GM12878 (cell line): ENCODE measurements at regions not wholly inside any gene's neighbourhood (a gene's known extent, or its start where the extent isn't known, plus 50 kb on each side); places are given as distances from the start of the nearest gene placed in this dataset.

Experiments used
- ATAC-seq: fragments of 200-7000 bp; cut with Tn5 transposase; 3 replicates; pipeline ENCODE4 v1.9.1; 2020; ENCODE audit warnings: mild to moderate bottlenecking, moderate library complexity
- BruUV-seq: library from RNA; stranded (reverse); fragments of 400-500 nt; replicated peaks from 2 replicates; lab custom pipeline; 2021; lab: Mats Ljungman, UMichigan
- CTCF ChIA-PET: fragments of 300-600 bp; sonication (Branson Sonifier 250); formaldehyde crosslinking; extraction: SDS; loops from one replicate; lab custom pipeline; 2021; ENCODE audit warnings: inconsistent platforms; lab: Yijun Ruan, JAX
- POLR2A ChIA-PET: fragments of 350-600 bp; formaldehyde crosslinking; extraction: SDS; loops from one replicate; lab custom pipeline; 2021; ENCODE audit warnings: inconsistent platforms; lab: Charles Lee
- RAD21 ChIA-PET: fragments of 300-600 bp; sonication (Branson Sonifier 250); formaldehyde crosslinking; loops from one replicate; lab custom pipeline; 2023; ENCODE audit warnings: antibody characterized with exemption; ENCODE audit not compliant: unreplicated experiment; lab: Charles Lee
- SMC1A ChIA-PET: fragments of 300-600 bp; sonication (Branson Sonifier 250); formaldehyde crosslinking; loops from one replicate; lab custom pipeline; 2023; ENCODE audit not compliant: unreplicated experiment, uncharacterized antibody; lab: Charles Lee
- DNase-seq: peaks from one replicate; pipeline ENCODE4 v3.0.0-alpha.2; 2011; ENCODE audit warnings: low read depth, low spot score
- FAIRE-seq: peaks from 3 replicates; lab custom pipeline; 2011; peaks lifted over from hg19 to GRCh38; lab: Jason Lieb, UNC
- H2AFZ ChIP-seq: 2 replicates; pipeline ENCODE4 v1.6.0; 2011; ENCODE audit warnings: low read depth, low read length, control low read depth; ENCODE audit not compliant: control insufficient read depth
- H3K27ac ChIP-seq: 2 replicates; pipeline ENCODE4 v1.5.1; 2011; ENCODE audit warnings: control low read depth; ENCODE audit not compliant: control insufficient read depth, insufficient read depth
- H3K27me3 ChIP-seq, 2 experiments: replicated peaks in 1 of 2; 2 replicates each; pipeline versions ENCODE4 v1.6.0 to v1.6.1; 2011; ENCODE audit warnings: low read length in 1 of 2; ENCODE audit not compliant: control insufficient read depth in 2 of 2, insufficient read depth in 2 of 2
- H3K36me3 ChIP-seq, 2 experiments: 2 replicates each; pipeline ENCODE4 v1.5.1; 2011; ENCODE audit warnings: low read length in 1 of 2; ENCODE audit not compliant: control insufficient read depth in 2 of 2, insufficient read depth in 2 of 2
- H3K4me1 ChIP-seq: 2 replicates; pipeline ENCODE4 v1.6.1; 2011; ENCODE audit warnings: mild to moderate bottlenecking, low read length, moderate library complexity, mixed read lengths; ENCODE audit not compliant: control insufficient read depth, insufficient read depth
- H3K4me2 ChIP-seq: 2 replicates; pipeline ENCODE4 v1.6.0; 2011; ENCODE audit warnings: control low read depth; ENCODE audit not compliant: control insufficient read depth, insufficient read depth
- H3K4me3 ChIP-seq: fragments of 200-600 bp; sonication (generic); 2 replicates; pipeline ENCODE4 v1.5.1; 2016
- H3K79me2 ChIP-seq: 2 replicates; pipeline ENCODE4 v1.6.0; 2011; ENCODE audit warnings: low read length; ENCODE audit not compliant: control insufficient read depth, insufficient read depth
- H3K9ac ChIP-seq: 2 replicates; pipeline ENCODE4 v1.8.0; 2011; ENCODE audit warnings: low read length, control low read depth, mixed read lengths; ENCODE audit not compliant: control insufficient read depth, insufficient read depth
- H3K9me3 ChIP-seq: replicated peaks from 3 replicates; pipeline ENCODE4 v1.5.1; 2011; ENCODE audit warnings: mild to moderate bottlenecking, low read length; ENCODE audit not compliant: control insufficient read depth, insufficient read depth
- H4K20me1 ChIP-seq: 2 replicates; pipeline ENCODE4 v1.6.0; 2011; ENCODE audit not compliant: control insufficient read depth, insufficient read depth
- BRCA1 ChIP-seq: IDR thresholded peaks from 2 replicates; pipeline ENCODE4 v1.6.1; 2011; ENCODE audit warnings: low read depth, low read length, improper control_type of control experiment
- DPF2 ChIP-seq: fragments of 450-650 bp; IDR thresholded peaks from 2 replicates; pipeline ENCODE4 v1.6.1; 2017; ENCODE audit warnings: mild to moderate bottlenecking
- GABPA ChIP-seq: IDR thresholded peaks from 2 replicates; pipeline ENCODE4 v1.6.1; 2014; ENCODE audit warnings: antibody characterized with exemption, low read depth, mild to moderate bottlenecking, inconsistent platforms
- IRF4 ChIP-seq: IDR thresholded peaks from 2 replicates; pipeline ENCODE4 v1.6.1; 2011; ENCODE audit warnings: low read depth, low read length
- NBN ChIP-seq: fragments of 450-650 bp; IDR thresholded peaks from 2 replicates; pipeline ENCODE4 v1.6.1; 2016
- NRF1 ChIP-seq: conservative IDR thresholded peaks from 2 replicates; pipeline ENCODE4 v1.6.1; 2011; ENCODE audit warnings: mild to moderate bottlenecking, low read depth, low read length, improper control_type of control experiment
- POLR2A ChIP-seq: IDR thresholded peaks from 2 replicates; pipeline ENCODE4 v1.6.1; 2011; ENCODE audit warnings: low read depth, mild to moderate bottlenecking, low read length
- TBL1XR1 ChIP-seq: IDR thresholded peaks from 2 replicates; pipeline ENCODE4 v1.6.1; 2012; ENCODE audit warnings: low read depth, low read length, improper control_type of control experiment
- TCF12 ChIP-seq: IDR thresholded peaks from 2 replicates; pipeline ENCODE4 v1.6.1; 2011; ENCODE audit warnings: low read depth, mild to moderate bottlenecking, low read length
- ZNF24 ChIP-seq: fragments of 450-650 bp; IDR thresholded peaks from 2 replicates; pipeline ENCODE4 v1.6.1; 2017; ENCODE audit warnings: antibody characterized with exemption, mild to moderate bottlenecking
- WGBS: methylation state at CpG from one replicate; pipeline ENCODE4 v1.1.6; 2016; ENCODE audit warnings: low lambda C conversion rate; ENCODE audit not compliant: insufficient replicate concordance, insufficient coverage; ENCODE audit errors: missing lambda C conversion rate; 5-methylcytosine and 5-hydroxymethylcytosine counted together
- in situ Hi-C: fragments of 300-500 bp; cut with MboI; formaldehyde crosslinking; loops from 9 replicates; pipeline ENCODE4 v1.14.3; 2018; ENCODE audit warnings: mixed read lengths
- intact Hi-C: fragments of 100-400 bp; cut with micrococcal nuclease; formaldehyde crosslinking; loops from one replicate; pipeline ENCODE4 v1.14.2; 2022; ENCODE audit not compliant: unreplicated experiment
- TF ChIP-seq, protein P1 (sequence below): IDR thresholded peaks from 2 replicates; pipeline ENCODE4 v1.6.1; 2011; ENCODE audit warnings: mild to moderate bottlenecking, low read depth, low read length, moderate library complexity; ENCODE audit not compliant: insufficient replicate concordance
- TF ChIP-seq, protein P2 (sequence below): fragments of 150-350 bp; IDR thresholded peaks from 2 replicates; pipeline ENCODE4 v1.6.1; 2016; ENCODE audit warnings: low read depth, low read length

DNA sequence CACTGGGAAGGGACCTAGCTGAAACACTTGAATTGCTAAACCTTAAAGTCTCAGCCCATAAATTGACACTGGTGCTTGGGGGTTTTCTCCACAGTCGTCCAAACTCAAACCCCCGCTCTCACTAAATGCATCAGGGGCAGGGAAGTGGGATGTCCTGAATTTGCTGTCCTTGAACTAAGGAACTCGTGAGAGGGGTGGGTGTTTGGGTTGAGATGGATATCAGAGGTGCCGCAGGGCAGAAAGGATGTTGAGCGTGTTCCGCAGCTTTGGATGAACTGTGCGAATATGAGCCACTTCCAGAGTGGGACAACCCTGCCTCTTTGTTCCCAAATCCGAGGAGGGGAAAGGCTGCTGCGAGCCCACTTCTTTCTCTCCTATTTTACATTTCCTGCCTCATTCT lies 90.3 kb upstream of the LYZL2 start (continued):
- TF ChIP-seq, protein P1, sequence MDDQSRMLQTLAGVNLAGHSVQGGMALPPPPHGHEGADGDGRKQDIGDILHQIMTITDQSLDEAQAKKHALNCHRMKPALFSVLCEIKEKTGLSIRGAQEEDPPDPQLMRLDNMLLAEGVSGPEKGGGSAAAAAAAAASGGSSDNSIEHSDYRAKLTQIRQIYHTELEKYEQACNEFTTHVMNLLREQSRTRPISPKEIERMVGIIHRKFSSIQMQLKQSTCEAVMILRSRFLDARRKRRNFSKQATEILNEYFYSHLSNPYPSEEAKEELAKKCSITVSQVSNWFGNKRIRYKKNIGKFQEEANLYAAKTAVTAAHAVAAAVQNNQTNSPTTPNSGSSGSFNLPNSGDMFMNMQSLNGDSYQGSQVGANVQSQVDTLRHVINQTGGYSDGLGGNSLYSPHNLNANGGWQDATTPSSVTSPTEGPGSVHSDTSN = no peak

GRCh38 chr10:30709700-30710358 lies 80.3 kb upstream of the LYZL2 start:
- in situ Hi-C loops (no loop called here), intact Hi-C loops (no loop called here)
- Histone ChIP-seq H3K36me3 (no peaks in the 10 kb centered on the region), H3K9me3 (peaks cover 9% of the 10 kb centered on the region; the same call in 2 of the 3 replicates), H3K4me3 (no peak overlapping the region), H3K27ac (no peak overlapping the region), H3K79me2 (no peaks in the 10 kb centered on the region), H4K20me1 (no peaks in the 10 kb centered on the region), H3K4me2 (no peak overlapping the region), H3K4me1 (peaks cover 14% of the 10 kb centered on the region), H3K27me3 (no peaks in the 10 kb centered on the region), H2AFZ (no peak overlapping the region), H3K9ac (no peak overlapping the region)
- 50% methylated on average over 6 of the region's 6 CpGs for WGBS
- FAIRE-seq (no peak), DNase-seq (no peak), ATAC-seq (no peak)
- POLR2A ChIA-PET = no interaction called here
- no TSS peak for BruUV-seq
- CTCF ChIA-PET = interaction anchor here (1.9 kb wide), 1 partner anchor 39 kb away, joined by 5 read pairs; no protein-coding TSS in a partner anchor
- SMC1A ChIA-PET = interaction anchor here (1.1 to 1.3 kb wide), 2 partner anchors 22 to 253 kb away, joined by 3 to 6 read pairs; no protein-coding TSS in a partner anchor
- TF ChIP-seq IRF4 (no peak), BRCA1 (no peak), POLR2A (no peak), TBL1XR1 (no peak), GABPA (no peak), TCF12 (no peak), NRF1 (no peak), NBN (no peak), DPF2 (no peak), ZNF24 (no peak)
- TF ChIP-seq, protein P2, sequence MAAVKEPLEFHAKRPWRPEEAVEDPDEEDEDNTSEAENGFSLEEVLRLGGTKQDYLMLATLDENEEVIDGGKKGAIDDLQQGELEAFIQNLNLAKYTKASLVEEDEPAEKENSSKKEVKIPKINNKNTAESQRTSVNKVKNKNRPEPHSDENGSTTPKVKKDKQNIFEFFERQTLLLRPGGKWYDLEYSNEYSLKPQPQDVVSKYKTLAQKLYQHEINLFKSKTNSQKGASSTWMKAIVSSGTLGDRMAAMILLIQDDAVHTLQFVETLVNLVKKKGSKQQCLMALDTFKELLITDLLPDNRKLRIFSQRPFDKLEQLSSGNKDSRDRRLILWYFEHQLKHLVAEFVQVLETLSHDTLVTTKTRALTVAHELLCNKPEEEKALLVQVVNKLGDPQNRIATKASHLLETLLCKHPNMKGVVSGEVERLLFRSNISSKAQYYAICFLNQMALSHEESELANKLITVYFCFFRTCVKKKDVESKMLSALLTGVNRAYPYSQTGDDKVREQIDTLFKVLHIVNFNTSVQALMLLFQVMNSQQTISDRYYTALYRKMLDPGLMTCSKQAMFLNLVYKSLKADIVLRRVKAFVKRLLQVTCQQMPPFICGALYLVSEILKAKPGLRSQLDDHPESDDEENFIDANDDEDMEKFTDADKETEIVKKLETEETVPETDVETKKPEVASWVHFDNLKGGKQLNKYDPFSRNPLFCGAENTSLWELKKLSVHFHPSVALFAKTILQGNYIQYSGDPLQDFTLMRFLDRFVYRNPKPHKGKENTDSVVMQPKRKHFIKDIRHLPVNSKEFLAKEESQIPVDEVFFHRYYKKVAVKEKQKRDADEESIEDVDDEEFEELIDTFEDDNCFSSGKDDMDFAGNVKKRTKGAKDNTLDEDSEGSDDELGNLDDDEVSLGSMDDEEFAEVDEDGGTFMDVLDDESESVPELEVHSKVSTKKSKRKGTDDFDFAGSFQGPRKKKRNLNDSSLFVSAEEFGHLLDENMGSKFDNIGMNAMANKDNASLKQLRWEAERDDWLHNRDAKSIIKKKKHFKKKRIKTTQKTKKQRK = no peak
- RAD21 ChIA-PET = interaction anchor here (1.8 kb wide), 1 partner anchor 22 kb away, joined by 5 read pairs; no protein-coding TSS in a partner anchor
